ENCODE measurements at regions not wholly inside any gene's neighbourhood (a gene's known extent, or its start where the extent isn't known, plus 50 kb on each side); places are given as distances from the start of the nearest gene placed in this dataset.

DNA sequence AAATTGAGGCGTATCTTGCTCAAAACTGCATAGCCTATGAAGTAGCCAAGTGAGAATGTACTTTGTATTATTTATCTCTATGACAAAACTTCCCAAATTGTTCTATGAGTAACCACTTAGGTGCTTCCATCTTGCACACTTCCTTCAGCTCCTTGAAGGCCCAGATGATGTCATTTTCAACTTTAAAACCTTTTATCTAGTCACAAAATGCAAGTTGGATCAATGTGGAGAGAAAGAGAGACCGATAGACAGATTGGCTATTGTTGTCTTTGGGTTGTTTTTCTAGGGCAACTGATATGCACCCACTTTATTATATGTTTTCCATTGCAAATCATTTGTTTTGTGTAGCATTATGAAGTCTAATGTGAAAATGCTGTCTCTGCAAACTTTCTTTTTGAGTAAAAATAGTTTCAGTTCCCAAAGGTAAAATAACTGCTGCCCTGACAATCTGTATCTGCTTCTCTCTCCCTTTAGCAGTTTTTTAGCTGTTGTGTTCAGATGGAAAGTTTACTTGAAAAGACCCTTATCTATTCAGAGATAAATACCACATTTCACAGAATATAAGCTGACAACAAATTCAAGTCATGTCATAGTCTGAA is 73.7 kb upstream of the CITED2 start (continued):
- TF ChIP-seq, protein P1, sequence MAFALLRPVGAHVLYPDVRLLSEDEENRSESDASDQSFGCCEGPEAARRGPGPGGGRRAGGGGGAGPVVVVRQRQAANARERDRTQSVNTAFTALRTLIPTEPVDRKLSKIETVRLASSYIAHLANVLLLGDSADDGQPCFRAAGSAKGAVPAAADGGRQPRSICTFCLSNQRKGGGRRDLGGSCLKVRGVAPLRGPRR (CRISPR knock-in tag; IDR thresholded peaks at IDR 0.05), result no peak
- TF ChIP-seq, protein P2, sequence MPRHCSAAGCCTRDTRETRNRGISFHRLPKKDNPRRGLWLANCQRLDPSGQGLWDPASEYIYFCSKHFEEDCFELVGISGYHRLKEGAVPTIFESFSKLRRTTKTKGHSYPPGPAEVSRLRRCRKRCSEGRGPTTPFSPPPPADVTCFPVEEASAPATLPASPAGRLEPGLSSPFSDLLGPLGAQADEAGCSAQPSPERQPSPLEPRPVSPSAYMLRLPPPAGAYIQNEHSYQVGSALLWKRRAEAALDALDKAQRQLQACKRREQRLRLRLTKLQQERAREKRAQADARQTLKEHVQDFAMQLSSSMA (CRISPR knock-in tag; IDR thresholded peaks at IDR 0.05), result no peak
- no peak for TF ChIP-seq ZNF217 (CRISPR knock-in tag; IDR thresholded peaks at IDR 0.05)
- TF ChIP-seq RFX5 (IDR thresholded peaks at IDR 0.05; ENCODE audit: low read depth, low read length), result no peak
- TF ChIP-seq DIDO1 (tag; IDR thresholded peaks at IDR 0.05; ENCODE audit: low read depth), result 0 out of 2 replicates have a peak, but pooled peaks have one; percentile 10
- peak; percentile 77 for TF ChIP-seq C11orf30 (IDR thresholded peaks at IDR 0.05; ENCODE audit: low read depth)
- TF ChIP-seq SETDB1 (IDR thresholded peaks at IDR 0.05; ENCODE audit: low read length), result no peak
- TF ChIP-seq, protein P3, sequence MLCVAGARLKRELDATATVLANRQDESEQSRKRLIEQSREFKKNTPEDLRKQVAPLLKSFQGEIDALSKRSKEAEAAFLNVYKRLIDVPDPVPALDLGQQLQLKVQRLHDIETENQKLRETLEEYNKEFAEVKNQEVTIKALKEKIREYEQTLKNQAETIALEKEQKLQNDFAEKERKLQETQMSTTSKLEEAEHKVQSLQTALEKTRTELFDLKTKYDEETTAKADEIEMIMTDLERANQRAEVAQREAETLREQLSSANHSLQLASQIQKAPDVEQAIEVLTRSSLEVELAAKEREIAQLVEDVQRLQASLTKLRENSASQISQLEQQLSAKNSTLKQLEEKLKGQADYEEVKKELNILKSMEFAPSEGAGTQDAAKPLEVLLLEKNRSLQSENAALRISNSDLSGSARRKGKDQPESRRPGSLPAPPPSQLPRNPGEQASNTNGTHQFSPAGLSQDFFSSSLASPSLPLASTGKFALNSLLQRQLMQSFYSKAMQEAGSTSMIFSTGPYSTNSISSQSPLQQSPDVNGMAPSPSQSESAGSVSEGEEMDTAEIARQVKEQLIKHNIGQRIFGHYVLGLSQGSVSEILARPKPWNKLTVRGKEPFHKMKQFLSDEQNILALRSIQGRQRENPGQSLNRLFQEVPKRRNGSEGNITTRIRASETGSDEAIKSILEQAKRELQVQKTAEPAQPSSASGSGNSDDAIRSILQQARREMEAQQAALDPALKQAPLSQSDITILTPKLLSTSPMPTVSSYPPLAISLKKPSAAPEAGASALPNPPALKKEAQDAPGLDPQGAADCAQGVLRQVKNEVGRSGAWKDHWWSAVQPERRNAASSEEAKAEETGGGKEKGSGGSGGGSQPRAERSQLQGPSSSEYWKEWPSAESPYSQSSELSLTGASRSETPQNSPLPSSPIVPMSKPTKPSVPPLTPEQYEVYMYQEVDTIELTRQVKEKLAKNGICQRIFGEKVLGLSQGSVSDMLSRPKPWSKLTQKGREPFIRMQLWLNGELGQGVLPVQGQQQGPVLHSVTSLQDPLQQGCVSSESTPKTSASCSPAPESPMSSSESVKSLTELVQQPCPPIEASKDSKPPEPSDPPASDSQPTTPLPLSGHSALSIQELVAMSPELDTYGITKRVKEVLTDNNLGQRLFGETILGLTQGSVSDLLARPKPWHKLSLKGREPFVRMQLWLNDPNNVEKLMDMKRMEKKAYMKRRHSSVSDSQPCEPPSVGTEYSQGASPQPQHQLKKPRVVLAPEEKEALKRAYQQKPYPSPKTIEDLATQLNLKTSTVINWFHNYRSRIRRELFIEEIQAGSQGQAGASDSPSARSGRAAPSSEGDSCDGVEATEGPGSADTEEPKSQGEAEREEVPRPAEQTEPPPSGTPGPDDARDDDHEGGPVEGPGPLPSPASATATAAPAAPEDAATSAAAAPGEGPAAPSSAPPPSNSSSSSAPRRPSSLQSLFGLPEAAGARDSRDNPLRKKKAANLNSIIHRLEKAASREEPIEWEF (CRISPR knock-in tag; IDR thresholded peaks at IDR 0.05), result peak; percentile 75; the same call in 1 of the 2 replicates
- TF ChIP-seq GABPB1 (CRISPR knock-in tag; IDR thresholded peaks at IDR 0.05), result no peak
- TF ChIP-seq, protein P4, sequence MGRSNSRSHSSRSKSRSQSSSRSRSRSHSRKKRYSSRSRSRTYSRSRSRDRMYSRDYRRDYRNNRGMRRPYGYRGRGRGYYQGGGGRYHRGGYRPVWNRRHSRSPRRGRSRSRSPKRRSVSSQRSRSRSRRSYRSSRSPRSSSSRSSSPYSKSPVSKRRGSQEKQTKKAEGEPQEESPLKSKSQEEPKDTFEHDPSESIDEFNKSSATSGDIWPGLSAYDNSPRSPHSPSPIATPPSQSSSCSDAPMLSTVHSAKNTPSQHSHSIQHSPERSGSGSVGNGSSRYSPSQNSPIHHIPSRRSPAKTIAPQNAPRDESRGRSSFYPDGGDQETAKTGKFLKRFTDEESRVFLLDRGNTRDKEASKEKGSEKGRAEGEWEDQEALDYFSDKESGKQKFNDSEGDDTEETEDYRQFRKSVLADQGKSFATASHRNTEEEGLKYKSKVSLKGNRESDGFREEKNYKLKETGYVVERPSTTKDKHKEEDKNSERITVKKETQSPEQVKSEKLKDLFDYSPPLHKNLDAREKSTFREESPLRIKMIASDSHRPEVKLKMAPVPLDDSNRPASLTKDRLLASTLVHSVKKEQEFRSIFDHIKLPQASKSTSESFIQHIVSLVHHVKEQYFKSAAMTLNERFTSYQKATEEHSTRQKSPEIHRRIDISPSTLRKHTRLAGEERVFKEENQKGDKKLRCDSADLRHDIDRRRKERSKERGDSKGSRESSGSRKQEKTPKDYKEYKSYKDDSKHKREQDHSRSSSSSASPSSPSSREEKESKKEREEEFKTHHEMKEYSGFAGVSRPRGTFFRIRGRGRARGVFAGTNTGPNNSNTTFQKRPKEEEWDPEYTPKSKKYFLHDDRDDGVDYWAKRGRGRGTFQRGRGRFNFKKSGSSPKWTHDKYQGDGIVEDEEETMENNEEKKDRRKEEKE (IDR thresholded peaks at IDR 0.05; ENCODE audit: borderline replicate concordance in 1 of 2, control insufficient read depth in 1 of 2, low read depth in 2 of 2, low read length in 1 of 2), result no peak
- TF ChIP-seq MEF2A (IDR thresholded peaks at IDR 0.05; ENCODE audit: control insufficient read depth, low read depth, low read length), result peak; percentile 92
- no peak for TF ChIP-seq ETV6 (IDR thresholded peaks at IDR 0.05; ENCODE audit: borderline replicate concordance in 1 of 2, low read depth in 2 of 2, low read length in 1 of 2)
- TF ChIP-seq ETV6 (CRISPR knock-in tag; IDR thresholded peaks at IDR 0.05; ENCODE audit: borderline replicate concordance), result no peak
- TF ChIP-seq ZNF766 (CRISPR knock-in tag; conservative IDR thresholded peaks at IDR 0.05), result no peak; the same call in 1 of the 2 replicates
- no peak for TF ChIP-seq ASH1L (IDR thresholded peaks at IDR 0.05; ENCODE audit: borderline replicate concordance, low read depth, partially characterized antibody)
- TF ChIP-seq SMARCA4 (IDR thresholded peaks at IDR 0.05), result peak; percentile 74
- TF ChIP-seq, protein P5, sequence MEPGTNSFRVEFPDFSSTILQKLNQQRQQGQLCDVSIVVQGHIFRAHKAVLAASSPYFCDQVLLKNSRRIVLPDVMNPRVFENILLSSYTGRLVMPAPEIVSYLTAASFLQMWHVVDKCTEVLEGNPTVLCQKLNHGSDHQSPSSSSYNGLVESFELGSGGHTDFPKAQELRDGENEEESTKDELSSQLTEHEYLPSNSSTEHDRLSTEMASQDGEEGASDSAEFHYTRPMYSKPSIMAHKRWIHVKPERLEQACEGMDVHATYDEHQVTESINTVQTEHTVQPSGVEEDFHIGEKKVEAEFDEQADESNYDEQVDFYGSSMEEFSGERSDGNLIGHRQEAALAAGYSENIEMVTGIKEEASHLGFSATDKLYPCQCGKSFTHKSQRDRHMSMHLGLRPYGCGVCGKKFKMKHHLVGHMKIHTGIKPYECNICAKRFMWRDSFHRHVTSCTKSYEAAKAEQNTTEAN (CRISPR knock-in tag; IDR thresholded peaks at IDR 0.05), result no peak

All from K562 (cell line).